B cell (primary cell): ENCODE measurements at regions not wholly inside any gene's neighbourhood (a gene's known extent, or its start where the extent isn't known, plus 50 kb on each side); places are given as distances from the start of the nearest gene placed in this dataset.

Experiments used
- CTCF ChIP-seq: fragments of 200-600 bp; IDR thresholded peaks from one replicate; pipeline ENCODE4 v1.8.0; 2022; ENCODE audit warnings: antibody characterized with exemption, mild to moderate bottlenecking
- EZH2 ChIP-seq: IDR thresholded peaks from 2 replicates; pipeline ENCODE4 v1.6.1; 2012; ENCODE audit warnings: borderline replicate concordance, low read depth, mild to moderate bottlenecking, moderate library complexity, low read length; ENCODE audit not compliant: insufficient read depth, poor library complexity, severe bottlenecking

GRCh38 chr3:20808864-20809263 lies 622.9 kb upstream of the SGO1 start:
- no peak for TF ChIP-seq CTCF
- TF ChIP-seq EZH2: no peak
